ENCODE measurements at regions not wholly inside any gene's neighbourhood (a gene's known extent, or its start where the extent isn't known, plus 50 kb on each side); places are given as distances from the start of the nearest gene placed in this dataset.
A peak's percentile ranks its signal among the peaks of the same experiment; 100 is the strongest.

GRCh38 chr13:34822650-34823049 lies 119.4 kb upstream of the NBEA start:
- intact Hi-C loops (cut with DNase I), result no loop called here
- Histone ChIP-seq H3K9me3 (no peaks in the 10 kb centered on the region), H3K27ac (no peak overlapping the region), H3K36me3 (no peaks in the 10 kb centered on the region), H3K27me3 (no peaks in the 10 kb centered on the region), H3K4me1 (peaks cover 3% of the 10 kb centered on the region), H3K4me3 (no peak overlapping the region)
- no peak for TF ChIP-seq CTCF (IDR thresholded peaks at IDR 0.05)
- no peak for TF ChIP-seq POLR2A (IDR thresholded peaks at IDR 0.05)
- TF ChIP-seq POLR2AphosphoS5 (IDR thresholded peaks at IDR 0.05; ENCODE audit: insufficient read depth in 1 of 2, low read depth in 1 of 2), result no peak
- DNase-seq (ENCODE audit: extremely low spot score in 2 of 2), result no peak

GRCh38 chr13:34826432-34826831 lies 115.6 kb upstream of the NBEA start:
- TF ChIP-seq POLR2AphosphoS5 (IDR thresholded peaks at IDR 0.05; ENCODE audit: insufficient read depth in 1 of 2, low read depth in 1 of 2) (no peak), POLR2A (IDR thresholded peaks at IDR 0.05) (no peak), CTCF (IDR thresholded peaks at IDR 0.05) (no peak)
- H3K27me3 ChIP-seq, result no peaks in the 10 kb centered on the region

GRCh38 chr13:34833562-34834182 lies 108.4 kb upstream of the NBEA start:
- intact Hi-C loops (cut with DNase I), result no loop called here

More at GRCh38 chr13:34826432-34826831, 115.6 kb upstream of the NBEA start:
- H3K36me3 ChIP-seq, result no peaks in the 10 kb centered on the region
- H3K4me1 ChIP-seq, result no peaks in the 10 kb centered on the region
- H3K9me3 ChIP-seq, result no peaks in the 10 kb centered on the region
- H3K4me3 ChIP-seq, result no peak overlapping the region
- intact Hi-C loops (cut with DNase I), result no loop called here
- peak overlapping the region; percentile 24 for H3K27ac ChIP-seq
- no peak for DNase-seq (ENCODE audit: extremely low spot score in 2 of 2)

GRCh38 chr13:34842466-34842865 lies 99.6 kb upstream of the NBEA start:
- no peaks in the 10 kb centered on the region for H3K9me3 ChIP-seq
- H3K4me3 ChIP-seq, result no peak overlapping the region
- no peaks in the 10 kb centered on the region for H3K4me1 ChIP-seq
- no peak overlapping the region for H3K27ac ChIP-seq
- intact Hi-C loops (cut with DNase I), result no loop called here
- H3K27me3 ChIP-seq, result no peaks in the 10 kb centered on the region
- no peaks in the 10 kb centered on the region for H3K36me3 ChIP-seq
- DNase-seq (ENCODE audit: extremely low spot score in 2 of 2), result no peak
- no peak for TF ChIP-seq CTCF (IDR thresholded peaks at IDR 0.05)
- no peak for TF ChIP-seq POLR2AphosphoS5 (IDR thresholded peaks at IDR 0.05; ENCODE audit: insufficient read depth in 1 of 2, low read depth in 1 of 2)
- TF ChIP-seq POLR2A (IDR thresholded peaks at IDR 0.05), result no peak

More at GRCh38 chr13:34833562-34834182, 108.4 kb upstream of the NBEA start:
- DNase-seq (ENCODE audit: extremely low spot score in 2 of 2), result no peak
- TF ChIP-seq POLR2AphosphoS5 (IDR thresholded peaks at IDR 0.05; ENCODE audit: insufficient read depth in 1 of 2, low read depth in 1 of 2) (no peak), CTCF (IDR thresholded peaks at IDR 0.05) (no peak), POLR2A (IDR thresholded peaks at IDR 0.05) (no peak)
- Histone ChIP-seq H3K27me3 (no peaks in the 10 kb centered on the region), H3K27ac (no peak overlapping the region), H3K36me3 (no peaks in the 10 kb centered on the region), H3K9me3 (no peaks in the 10 kb centered on the region), H3K4me1 (no peaks in the 10 kb centered on the region), H3K4me3 (no peak overlapping the region)

- no peaks in the 10 kb centered on the region for H3K36me3 ChIP-seq
- H3K4me1 ChIP-seq, result no peaks in the 10 kb centered on the region
- H3K9me3 ChIP-seq, result no peaks in the 10 kb centered on the region
- H3K27ac ChIP-seq, result no peak overlapping the region
- no peak overlapping the region for H3K4me3 ChIP-seq
- DNase-seq (ENCODE audit: extremely low spot score in 2 of 2), result no peak
- H3K27me3 ChIP-seq, result no peaks in the 10 kb centered on the region
- TF ChIP-seq POLR2A (IDR thresholded peaks at IDR 0.05) (no peak), CTCF (IDR thresholded peaks at IDR 0.05) (no peak), POLR2AphosphoS5 (IDR thresholded peaks at IDR 0.05; ENCODE audit: insufficient read depth in 1 of 2, low read depth in 1 of 2) (no peak)
- intact Hi-C loops (cut with DNase I), result no loop called here
Observed at GRCh38 chr13:34847766-34848165, 94.3 kb upstream of the NBEA start.

Measured in vagina (tissue), 2 donors.